GM23338 (cell line): ENCODE measurements at regions not wholly inside any gene's neighbourhood (a gene's known extent, or its start where the extent isn't known, plus 50 kb on each side); places are given as distances from the start of the nearest gene placed in this dataset.

ENCODE experiments used
- ATAC-seq: fragments of 200-7000 bp; cut with Tn5 transposase; 3 replicates; pipeline ENCODE4 v1.9.1; 2020
- DNase-seq: peaks from one replicate; pipeline ENCODE4 v3.0.0-alpha.2; 2015; ENCODE audit warnings: low spot score
- H2AFZ ChIP-seq: fragments of 200-600 bp; sonication (generic); 2 replicates; pipeline ENCODE4 v1.8.0; 2016; ENCODE audit warnings: antibody characterized with exemption, mild to moderate bottlenecking, moderate library complexity
- H3F3A ChIP-seq: fragments of 200-600 bp; sonication (generic); replicated peaks from 2 replicates; pipeline ENCODE4 v1.8.0; 2017; ENCODE audit warnings: antibody characterized with exemption, mixed run types, low read depth
- H3K27ac ChIP-seq: fragments of 200-600 bp; sonication (generic); 2 replicates; pipeline ENCODE4 v1.6.1; 2016; ENCODE audit warnings: low read depth
- H3K27me3 ChIP-seq: fragments of 200-600 bp; sonication (generic); 2 replicates; pipeline ENCODE4 v1.8.0; 2016; ENCODE audit warnings: mild to moderate bottlenecking, mixed run types, moderate library complexity; ENCODE audit not compliant: insufficient read depth
- H3K36me3 ChIP-seq: fragments of 200-600 bp; sonication (generic); 2 replicates; pipeline ENCODE4 v1.8.0; 2016; ENCODE audit warnings: mild to moderate bottlenecking; ENCODE audit not compliant: insufficient read depth
- H3K4me1 ChIP-seq: fragments of 200-600 bp; sonication (generic); 2 replicates; pipeline ENCODE4 v1.8.0; 2016; ENCODE audit warnings: mild to moderate bottlenecking, moderate library complexity; ENCODE audit not compliant: insufficient read depth
- H3K4me2 ChIP-seq: fragments of 200-600 bp; sonication (generic); 2 replicates; pipeline ENCODE4 v1.7.1; 2017; ENCODE audit warnings: mixed run types
- H3K4me3 ChIP-seq: fragments of 200-600 bp; sonication (generic); 2 replicates; pipeline ENCODE4 v1.6.1; 2016; ENCODE audit warnings: mixed run types
- H3K79me2 ChIP-seq: fragments of 200-600 bp; sonication (generic); replicated peaks from 2 replicates; pipeline ENCODE4 v1.8.0; 2017; ENCODE audit warnings: mild to moderate bottlenecking; ENCODE audit not compliant: insufficient read depth
- H3K9me2 ChIP-seq: fragments of 200-600 bp; sonication (generic); 2 replicates; pipeline ENCODE4 v1.8.0; 2017; ENCODE audit not compliant: insufficient read depth
- H4K20me1 ChIP-seq: fragments of 200-600 bp; sonication (generic); replicated peaks from 2 replicates; pipeline ENCODE4 v1.8.0; 2017; ENCODE audit warnings: mild to moderate bottlenecking; ENCODE audit not compliant: insufficient read depth
- H3K27ac Mint-ChIP-seq: 2 replicates; pipeline ENCODE4 v1.8.0; 2020; ENCODE audit warnings: inconsistent platforms, mild to moderate bottlenecking, moderate library complexity, mixed read lengths
- H3K27me3 Mint-ChIP-seq: 3 replicates; pipeline ENCODE4 v1.8.0; 2022; ENCODE audit warnings: low read depth, mild to moderate bottlenecking, moderate library complexity, mixed read lengths, inconsistent platforms; ENCODE audit not compliant: insufficient read depth, poor library complexity
- H3K36me3 Mint-ChIP-seq: 3 replicates; pipeline ENCODE4 v1.8.0; 2021; ENCODE audit warnings: low read depth, mild to moderate bottlenecking, inconsistent platforms, moderate library complexity, mixed read lengths
- H3K4me1 Mint-ChIP-seq: 3 replicates; pipeline ENCODE4 v1.8.0; 2020; ENCODE audit warnings: mild to moderate bottlenecking, inconsistent platforms, mixed read lengths
- H3K4me3 Mint-ChIP-seq: 3 replicates; pipeline ENCODE4 v1.8.0; 2021; ENCODE audit warnings: moderate library complexity, mild to moderate bottlenecking, inconsistent platforms, mixed read lengths
- H3K9me3 Mint-ChIP-seq: 3 replicates; pipeline ENCODE4 v1.8.0; 2020; ENCODE audit warnings: moderate library complexity, mild to moderate bottlenecking, inconsistent platforms, mixed read lengths
- CREB1 ChIP-seq: fragments of 250-450 bp; sonication (Bioruptor Pico); IDR thresholded peaks from 2 replicates; pipeline ENCODE4 v1.5.0; 2020; ENCODE audit warnings: low read depth, mild to moderate bottlenecking, moderate library complexity
- EZH2 ChIP-seq: fragments of 200-600 bp; sonication (generic); IDR thresholded peaks from one replicate; pipeline ENCODE4 v1.8.0; 2017; ENCODE audit warnings: antibody characterized with exemption, mild to moderate bottlenecking, low read depth; ENCODE audit not compliant: unreplicated experiment
- JUNB ChIP-seq: IDR thresholded peaks from one replicate; pipeline ENCODE4 v1.6.1; 2016; ENCODE audit warnings: antibody characterized with exemption; ENCODE audit not compliant: unreplicated experiment
- NANOG ChIP-seq: IDR thresholded peaks from 2 replicates; pipeline ENCODE4 v1.6.1; 2016; ENCODE audit warnings: antibody characterized with exemption, borderline replicate concordance
- POLR2AphosphoS5 ChIP-seq: IDR thresholded peaks from 2 replicates; pipeline ENCODE4 v1.6.1; 2016; ENCODE audit warnings: antibody characterized with exemption, low read depth
- STAT1 ChIP-seq: IDR thresholded peaks from one replicate; pipeline ENCODE4 v1.6.1; 2016; ENCODE audit warnings: antibody characterized with exemption; ENCODE audit not compliant: unreplicated experiment
- ZNF114 ChIP-seq: fragments of 250-450 bp; sonication (Bioruptor Pico); IDR thresholded peaks from 2 replicates; pipeline ENCODE4 v1.5.0; 2020; ENCODE audit warnings: mild to moderate bottlenecking, moderate library complexity
- ZNF331 ChIP-seq: fragments of 250-450 bp; sonication (Bioruptor Pico); IDR thresholded peaks from 2 replicates; pipeline ENCODE4 v1.5.0; 2020; ENCODE audit warnings: low read depth, mild to moderate bottlenecking, moderate library complexity
- TF ChIP-seq, protein P1 (sequence below): IDR thresholded peaks from one replicate; pipeline ENCODE4 v1.6.1; 2018; ENCODE audit warnings: antibody characterized with exemption; ENCODE audit not compliant: unreplicated experiment
- TF ChIP-seq, protein P2 (sequence below), 2 experiments: fragments of 200-600 bp in 1 of 2; sonication (generic) in 1 of 2; conservative IDR thresholded peaks; 2 replicates each; pipeline versions ENCODE4 v1.5.1 to v1.6.1; 2016 to 2017; ENCODE audit warnings: antibody characterized with exemption in 2 of 2, low read depth in 2 of 2, mild to moderate bottlenecking in 2 of 2, moderate library complexity in 1 of 2
- TF ChIP-seq, protein P3 (sequence below): fragments of 250-450 bp; sonication (Bioruptor Pico); IDR thresholded peaks from 2 replicates; pipeline ENCODE4 v1.5.0; 2020; ENCODE audit warnings: mild to moderate bottlenecking, moderate library complexity

DNA sequence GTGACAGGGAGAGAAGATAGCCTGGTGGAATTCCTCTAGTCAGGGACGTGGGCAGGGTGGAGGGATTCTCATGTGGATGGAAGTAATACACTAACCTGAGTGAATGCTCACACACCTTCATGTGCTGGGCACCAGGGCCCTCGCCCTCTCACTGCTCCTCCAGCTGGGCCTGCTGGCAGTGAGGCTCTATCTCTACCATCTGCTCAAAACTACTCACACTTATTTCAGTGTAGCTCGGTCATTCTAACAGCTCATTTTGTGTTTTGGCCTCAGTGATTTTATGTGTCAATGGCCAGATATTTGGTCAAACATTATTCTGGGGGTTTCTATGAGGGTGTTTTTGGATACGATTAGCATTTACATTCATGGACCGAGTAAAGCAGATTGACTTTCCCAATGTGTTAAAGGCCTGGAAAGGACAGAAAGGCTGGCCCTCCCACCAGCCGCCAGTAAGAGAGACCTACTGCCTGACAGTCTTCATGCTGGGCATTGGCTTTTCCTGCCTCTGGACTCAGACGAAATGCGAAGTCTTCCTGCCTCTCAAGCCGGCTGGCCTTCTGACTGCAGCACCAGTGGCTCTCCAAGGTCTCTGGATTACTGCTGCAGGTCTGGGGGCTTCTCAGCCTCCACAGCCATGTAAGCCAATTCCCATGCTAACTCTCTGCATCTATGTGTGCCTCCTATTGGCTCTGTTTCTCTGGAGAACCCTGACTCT is 335.4 kb downstream of the CXCL12 start (continued):
- no peak for TF ChIP-seq ZNF114
- no peak for TF ChIP-seq JUNB
- TF ChIP-seq CREB1 = no peak
- TF ChIP-seq, protein P1, sequence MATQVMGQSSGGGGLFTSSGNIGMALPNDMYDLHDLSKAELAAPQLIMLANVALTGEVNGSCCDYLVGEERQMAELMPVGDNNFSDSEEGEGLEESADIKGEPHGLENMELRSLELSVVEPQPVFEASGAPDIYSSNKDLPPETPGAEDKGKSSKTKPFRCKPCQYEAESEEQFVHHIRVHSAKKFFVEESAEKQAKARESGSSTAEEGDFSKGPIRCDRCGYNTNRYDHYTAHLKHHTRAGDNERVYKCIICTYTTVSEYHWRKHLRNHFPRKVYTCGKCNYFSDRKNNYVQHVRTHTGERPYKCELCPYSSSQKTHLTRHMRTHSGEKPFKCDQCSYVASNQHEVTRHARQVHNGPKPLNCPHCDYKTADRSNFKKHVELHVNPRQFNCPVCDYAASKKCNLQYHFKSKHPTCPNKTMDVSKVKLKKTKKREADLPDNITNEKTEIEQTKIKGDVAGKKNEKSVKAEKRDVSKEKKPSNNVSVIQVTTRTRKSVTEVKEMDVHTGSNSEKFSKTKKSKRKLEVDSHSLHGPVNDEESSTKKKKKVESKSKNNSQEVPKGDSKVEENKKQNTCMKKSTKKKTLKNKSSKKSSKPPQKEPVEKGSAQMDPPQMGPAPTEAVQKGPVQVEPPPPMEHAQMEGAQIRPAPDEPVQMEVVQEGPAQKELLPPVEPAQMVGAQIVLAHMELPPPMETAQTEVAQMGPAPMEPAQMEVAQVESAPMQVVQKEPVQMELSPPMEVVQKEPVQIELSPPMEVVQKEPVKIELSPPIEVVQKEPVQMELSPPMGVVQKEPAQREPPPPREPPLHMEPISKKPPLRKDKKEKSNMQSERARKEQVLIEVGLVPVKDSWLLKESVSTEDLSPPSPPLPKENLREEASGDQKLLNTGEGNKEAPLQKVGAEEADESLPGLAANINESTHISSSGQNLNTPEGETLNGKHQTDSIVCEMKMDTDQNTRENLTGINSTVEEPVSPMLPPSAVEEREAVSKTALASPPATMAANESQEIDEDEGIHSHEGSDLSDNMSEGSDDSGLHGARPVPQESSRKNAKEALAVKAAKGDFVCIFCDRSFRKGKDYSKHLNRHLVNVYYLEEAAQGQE = no peak
- no peak for TF ChIP-seq EZH2
- TF ChIP-seq, protein P2, sequence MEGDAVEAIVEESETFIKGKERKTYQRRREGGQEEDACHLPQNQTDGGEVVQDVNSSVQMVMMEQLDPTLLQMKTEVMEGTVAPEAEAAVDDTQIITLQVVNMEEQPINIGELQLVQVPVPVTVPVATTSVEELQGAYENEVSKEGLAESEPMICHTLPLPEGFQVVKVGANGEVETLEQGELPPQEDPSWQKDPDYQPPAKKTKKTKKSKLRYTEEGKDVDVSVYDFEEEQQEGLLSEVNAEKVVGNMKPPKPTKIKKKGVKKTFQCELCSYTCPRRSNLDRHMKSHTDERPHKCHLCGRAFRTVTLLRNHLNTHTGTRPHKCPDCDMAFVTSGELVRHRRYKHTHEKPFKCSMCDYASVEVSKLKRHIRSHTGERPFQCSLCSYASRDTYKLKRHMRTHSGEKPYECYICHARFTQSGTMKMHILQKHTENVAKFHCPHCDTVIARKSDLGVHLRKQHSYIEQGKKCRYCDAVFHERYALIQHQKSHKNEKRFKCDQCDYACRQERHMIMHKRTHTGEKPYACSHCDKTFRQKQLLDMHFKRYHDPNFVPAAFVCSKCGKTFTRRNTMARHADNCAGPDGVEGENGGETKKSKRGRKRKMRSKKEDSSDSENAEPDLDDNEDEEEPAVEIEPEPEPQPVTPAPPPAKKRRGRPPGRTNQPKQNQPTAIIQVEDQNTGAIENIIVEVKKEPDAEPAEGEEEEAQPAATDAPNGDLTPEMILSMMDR (conservative IDR thresholded peaks at IDR 0.05; ENCODE audit: low read depth in 2 of 2) = no peak
- TF ChIP-seq STAT1 = no peak
- TF ChIP-seq ZNF331 = no peak

DNA sequence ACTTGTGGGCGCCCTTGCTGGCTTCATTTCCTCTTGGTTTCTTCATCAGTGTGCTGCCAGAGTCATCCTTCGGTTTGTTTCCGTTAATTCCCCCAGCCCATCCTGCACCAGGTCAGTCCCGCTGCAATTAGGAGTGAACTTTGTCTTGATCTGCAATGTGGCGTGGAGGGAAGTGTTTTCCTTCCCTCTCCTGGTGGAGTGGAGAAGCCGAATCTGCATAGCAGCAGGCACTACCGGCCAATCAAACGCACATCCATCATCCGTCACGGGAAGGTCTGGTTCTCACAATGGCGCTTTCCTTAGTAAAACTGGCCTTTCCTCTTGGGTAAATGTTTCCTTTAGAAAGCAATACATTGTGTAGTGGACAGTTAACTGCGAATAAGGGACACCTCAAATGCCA is 337.5 kb downstream of the CXCL12 start:
- Mint-ChIP-seq H3K27ac (no peak overlapping the region), H3K9me3 (no peaks in the 10 kb centered on the region), H3K4me3 (no peak overlapping the region), H3K36me3 (no peaks in the 10 kb centered on the region), H3K4me1 (peaks cover 9% of the 10 kb centered on the region), H3K27me3 (peaks cover 7% of the 10 kb centered on the region)
- no peaks in the 10 kb centered on the region for H3F3A ChIP-seq
- no peaks in the 10 kb centered on the region for H3K9me2 ChIP-seq
- no peak overlapping the region for H3K27ac ChIP-seq
- no peak for ATAC-seq
- TF ChIP-seq CREB1 = no peak
- no peak for TF ChIP-seq NANOG
- no peak for TF ChIP-seq ZNF114
- TF ChIP-seq JUNB = no peak
- TF ChIP-seq POLR2AphosphoS5 = no peak
- TF ChIP-seq STAT1 = no peak
- TF ChIP-seq, protein P3, sequence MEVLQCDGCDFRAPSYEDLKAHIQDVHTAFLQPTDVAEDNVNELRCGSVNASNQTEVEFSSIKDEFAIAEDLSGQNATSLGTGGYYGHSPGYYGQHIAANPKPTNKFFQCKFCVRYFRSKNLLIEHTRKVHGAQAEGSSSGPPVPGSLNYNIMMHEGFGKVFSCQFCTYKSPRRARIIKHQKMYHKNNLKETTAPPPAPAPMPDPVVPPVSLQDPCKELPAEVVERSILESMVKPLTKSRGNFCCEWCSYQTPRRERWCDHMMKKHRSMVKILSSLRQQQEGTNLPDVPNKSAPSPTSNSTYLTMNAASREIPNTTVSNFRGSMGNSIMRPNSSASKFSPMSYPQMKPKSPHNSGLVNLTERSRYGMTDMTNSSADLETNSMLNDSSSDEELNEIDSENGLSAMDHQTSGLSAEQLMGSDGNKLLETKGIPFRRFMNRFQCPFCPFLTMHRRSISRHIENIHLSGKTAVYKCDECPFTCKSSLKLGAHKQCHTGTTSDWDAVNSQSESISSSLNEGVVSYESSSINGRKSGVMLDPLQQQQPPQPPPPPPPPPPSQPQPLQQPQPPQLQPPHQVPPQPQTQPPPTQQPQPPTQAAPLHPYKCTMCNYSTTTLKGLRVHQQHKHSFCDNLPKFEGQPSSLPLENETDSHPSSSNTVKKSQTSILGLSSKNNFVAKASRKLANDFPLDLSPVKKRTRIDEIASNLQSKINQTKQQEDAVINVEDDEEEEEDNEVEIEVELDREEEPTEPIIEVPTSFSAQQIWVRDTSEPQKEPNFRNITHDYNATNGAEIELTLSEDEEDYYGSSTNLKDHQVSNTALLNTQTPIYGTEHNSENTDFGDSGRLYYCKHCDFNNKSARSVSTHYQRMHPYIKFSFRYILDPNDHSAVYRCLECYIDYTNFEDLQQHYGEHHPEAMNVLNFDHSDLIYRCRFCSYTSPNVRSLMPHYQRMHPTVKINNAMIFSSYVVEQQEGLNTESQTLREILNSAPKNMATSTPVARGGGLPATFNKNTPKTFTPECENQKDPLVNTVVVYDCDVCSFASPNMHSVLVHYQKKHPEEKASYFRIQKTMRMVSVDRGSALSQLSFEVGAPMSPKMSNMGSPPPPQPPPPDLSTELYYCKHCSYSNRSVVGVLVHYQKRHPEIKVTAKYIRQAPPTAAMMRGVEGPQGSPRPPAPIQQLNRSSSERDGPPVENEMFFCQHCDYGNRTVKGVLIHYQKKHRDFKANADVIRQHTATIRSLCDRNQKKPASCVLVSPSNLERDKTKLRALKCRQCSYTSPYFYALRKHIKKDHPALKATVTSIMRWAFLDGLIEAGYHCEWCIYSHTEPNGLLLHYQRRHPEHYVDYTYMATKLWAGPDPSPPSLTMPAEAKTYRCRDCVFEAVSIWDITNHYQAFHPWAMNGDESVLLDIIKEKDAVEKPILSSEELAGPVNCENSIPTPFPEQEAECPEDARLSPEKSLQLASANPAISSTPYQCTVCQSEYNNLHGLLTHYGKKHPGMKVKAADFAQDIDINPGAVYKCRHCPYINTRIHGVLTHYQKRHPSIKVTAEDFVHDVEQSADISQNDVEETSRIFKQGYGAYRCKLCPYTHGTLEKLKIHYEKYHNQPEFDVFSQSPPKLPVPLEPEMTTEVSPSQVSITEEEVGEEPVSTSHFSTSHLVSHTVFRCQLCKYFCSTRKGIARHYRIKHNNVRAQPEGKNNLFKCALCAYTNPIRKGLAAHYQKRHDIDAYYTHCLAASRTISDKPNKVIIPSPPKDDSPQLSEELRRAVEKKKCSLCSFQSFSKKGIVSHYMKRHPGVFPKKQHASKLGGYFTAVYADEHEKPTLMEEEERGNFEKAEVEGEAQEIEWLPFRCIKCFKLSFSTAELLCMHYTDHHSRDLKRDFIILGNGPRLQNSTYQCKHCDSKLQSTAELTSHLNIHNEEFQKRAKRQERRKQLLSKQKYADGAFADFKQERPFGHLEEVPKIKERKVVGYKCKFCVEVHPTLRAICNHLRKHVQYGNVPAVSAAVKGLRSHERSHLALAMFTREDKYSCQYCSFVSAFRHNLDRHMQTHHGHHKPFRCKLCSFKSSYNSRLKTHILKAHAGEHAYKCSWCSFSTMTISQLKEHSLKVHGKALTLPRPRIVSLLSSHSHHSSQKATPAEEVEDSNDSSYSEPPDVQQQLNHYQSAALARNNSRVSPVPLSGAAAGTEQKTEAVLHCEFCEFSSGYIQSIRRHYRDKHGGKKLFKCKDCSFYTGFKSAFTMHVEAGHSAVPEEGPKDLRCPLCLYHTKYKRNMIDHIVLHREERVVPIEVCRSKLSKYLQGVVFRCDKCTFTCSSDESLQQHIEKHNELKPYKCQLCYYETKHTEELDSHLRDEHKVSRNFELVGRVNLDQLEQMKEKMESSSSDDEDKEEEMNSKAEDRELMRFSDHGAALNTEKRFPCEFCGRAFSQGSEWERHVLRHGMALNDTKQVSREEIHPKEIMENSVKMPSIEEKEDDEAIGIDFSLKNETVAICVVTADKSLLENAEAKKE (CRISPR knock-in tag) = no peak
- no peak overlapping the region for H3K4me3 ChIP-seq
- H2AFZ ChIP-seq = 0 out of 2 replicates have a peak overlapping the region, but pooled peaks have one; percentile 28
- H3K36me3 ChIP-seq = no peaks in the 10 kb centered on the region
- no peaks in the 10 kb centered on the region for H3K4me1 ChIP-seq
- H3K79me2 ChIP-seq = no peaks in the 10 kb centered on the region
- no peaks in the 10 kb centered on the region for H3K27me3 ChIP-seq
- no peaks in the 10 kb centered on the region for H4K20me1 ChIP-seq
- H3K4me2 ChIP-seq = no peak overlapping the region
- DNase-seq = no peak
